Breast epithelium (tissue), 3 donors: ENCODE measurements at regions not wholly inside any gene's neighbourhood (a gene's known extent, or its start where the extent isn't known, plus 50 kb on each side); places are given as distances from the start of the nearest gene placed in this dataset.

Experiments
- POLR2A ChIP-seq: fragments of 450-650 bp; IDR thresholded peaks from one replicate; pipeline ENCODE4 v1.6.1; 2016; ENCODE audit warnings: antibody characterized with exemption, mild to moderate bottlenecking, moderate library complexity
- POLR2AphosphoS5 ChIP-seq, 3 donors: sonication (generic); formaldehyde crosslinking; IDR thresholded peaks; one replicate each; pipeline ENCODE4 v1.6.1; 2017; ENCODE audit warnings: antibody characterized with exemption in 3 of 3
- TF ChIP-seq, protein P1 (sequence below), 3 donors: fragments of 450-650 bp; IDR thresholded peaks; one replicate each; pipeline ENCODE4 v1.5.1; 2016 to 2017; ENCODE audit warnings: antibody characterized with exemption in 3 of 3, mild to moderate bottlenecking in 3 of 3, moderate library complexity in 3 of 3

DNA sequence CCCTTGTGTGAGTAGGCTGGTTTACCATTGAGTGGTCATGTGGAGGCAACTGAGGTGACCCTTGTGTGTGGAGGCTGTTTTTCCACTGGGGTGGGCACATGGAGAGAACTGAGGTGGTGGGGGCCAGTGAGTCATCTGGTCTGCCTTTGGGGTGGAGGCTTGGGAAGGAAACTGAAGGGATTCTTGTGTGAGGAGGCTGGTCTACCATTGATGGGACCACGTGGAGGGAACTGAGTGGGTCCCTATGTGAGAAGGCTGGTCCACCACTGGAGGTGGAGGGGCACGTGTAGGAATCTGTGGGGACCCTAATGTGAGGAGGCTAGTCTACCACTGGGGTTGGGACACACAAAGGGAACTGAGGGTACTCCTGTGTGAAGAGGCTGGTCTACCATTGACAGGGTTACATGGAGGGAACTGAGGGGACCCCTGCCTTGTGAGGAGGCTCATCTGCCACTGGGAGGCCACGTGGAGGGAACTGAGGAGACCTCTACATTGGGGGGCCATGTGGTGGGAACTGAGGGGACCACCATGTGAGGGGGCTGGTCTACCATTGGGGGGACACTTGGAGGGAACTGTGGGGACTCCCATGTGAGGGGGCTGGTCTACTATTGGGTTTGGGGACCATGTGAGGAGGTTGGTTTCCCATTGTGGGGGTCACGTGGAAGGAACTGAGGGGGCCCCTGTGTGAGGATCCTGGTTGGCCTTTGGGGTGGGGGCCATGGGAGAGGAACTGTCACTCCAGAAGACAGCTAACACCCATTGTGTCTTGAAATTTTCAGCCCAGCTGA, 164.5 kb downstream of the WNT7A start:
- TF ChIP-seq, protein P1, sequence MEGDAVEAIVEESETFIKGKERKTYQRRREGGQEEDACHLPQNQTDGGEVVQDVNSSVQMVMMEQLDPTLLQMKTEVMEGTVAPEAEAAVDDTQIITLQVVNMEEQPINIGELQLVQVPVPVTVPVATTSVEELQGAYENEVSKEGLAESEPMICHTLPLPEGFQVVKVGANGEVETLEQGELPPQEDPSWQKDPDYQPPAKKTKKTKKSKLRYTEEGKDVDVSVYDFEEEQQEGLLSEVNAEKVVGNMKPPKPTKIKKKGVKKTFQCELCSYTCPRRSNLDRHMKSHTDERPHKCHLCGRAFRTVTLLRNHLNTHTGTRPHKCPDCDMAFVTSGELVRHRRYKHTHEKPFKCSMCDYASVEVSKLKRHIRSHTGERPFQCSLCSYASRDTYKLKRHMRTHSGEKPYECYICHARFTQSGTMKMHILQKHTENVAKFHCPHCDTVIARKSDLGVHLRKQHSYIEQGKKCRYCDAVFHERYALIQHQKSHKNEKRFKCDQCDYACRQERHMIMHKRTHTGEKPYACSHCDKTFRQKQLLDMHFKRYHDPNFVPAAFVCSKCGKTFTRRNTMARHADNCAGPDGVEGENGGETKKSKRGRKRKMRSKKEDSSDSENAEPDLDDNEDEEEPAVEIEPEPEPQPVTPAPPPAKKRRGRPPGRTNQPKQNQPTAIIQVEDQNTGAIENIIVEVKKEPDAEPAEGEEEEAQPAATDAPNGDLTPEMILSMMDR (IDR thresholded peaks at IDR 0.05), result no peak
- TF ChIP-seq POLR2A (no peak), POLR2AphosphoS5 (IDR thresholded peaks at IDR 0.05) (no peak)
